GM12892 (cell line): ENCODE measurements at regions not wholly inside any gene's neighbourhood (a gene's known extent, or its start where the extent isn't known, plus 50 kb on each side); places are given as distances from the start of the nearest gene placed in this dataset.

Experiments used
- DNase-seq: peaks from one replicate; pipeline ENCODE4 v3.0.0; 2011; ENCODE audit not compliant: insufficient read length
- FAIRE-seq: peaks from 2 replicates; lab custom pipeline; 2011; peaks lifted over from hg19 to GRCh38; lab: Jason Lieb, UNC
- POLR2A ChIP-seq: IDR thresholded peaks from 2 replicates; pipeline ENCODE4 v1.6.1; 2011; ENCODE audit warnings: low read depth, low read length, control low read depth
- POLR2AphosphoS5 ChIP-seq: IDR thresholded peaks from 2 replicates; pipeline ENCODE4 v1.6.1; 2011; ENCODE audit warnings: low read depth, low read length, control low read depth
- TAF1 ChIP-seq: IDR thresholded peaks from 2 replicates; pipeline ENCODE4 v1.6.1; 2011; ENCODE audit warnings: low read depth, mild to moderate bottlenecking, control low read depth, low read length, borderline replicate concordance

GRCh38 chr18:26650310-26651268 lies 102.2 kb upstream of the KCTD1 start:
- DNase-seq = no peak
- TF ChIP-seq TAF1 (no peak), POLR2A (no peak), POLR2AphosphoS5 (no peak)
- peak; percentile 36 for FAIRE-seq

GRCh38 chr18:26649193-26649543 lies 100.8 kb upstream of the KCTD1 start:
- DNase-seq (no peak), FAIRE-seq (no peak)
- TF ChIP-seq POLR2A (no peak), TAF1 (no peak), POLR2AphosphoS5 (no peak)

GRCh38 chr18:26648509-26649192 lies 100.3 kb upstream of the KCTD1 start:
- TF ChIP-seq TAF1 (no peak), POLR2AphosphoS5 (no peak), POLR2A (no peak)
- peak; percentile 21 for FAIRE-seq
- DNase-seq = no peak

- FAIRE-seq = no peak
- DNase-seq = no peak
- TF ChIP-seq POLR2A = no peak
Measured at GRCh38 chr18:26646901-26647300, 98.5 kb upstream of the KCTD1 start.

DNA sequence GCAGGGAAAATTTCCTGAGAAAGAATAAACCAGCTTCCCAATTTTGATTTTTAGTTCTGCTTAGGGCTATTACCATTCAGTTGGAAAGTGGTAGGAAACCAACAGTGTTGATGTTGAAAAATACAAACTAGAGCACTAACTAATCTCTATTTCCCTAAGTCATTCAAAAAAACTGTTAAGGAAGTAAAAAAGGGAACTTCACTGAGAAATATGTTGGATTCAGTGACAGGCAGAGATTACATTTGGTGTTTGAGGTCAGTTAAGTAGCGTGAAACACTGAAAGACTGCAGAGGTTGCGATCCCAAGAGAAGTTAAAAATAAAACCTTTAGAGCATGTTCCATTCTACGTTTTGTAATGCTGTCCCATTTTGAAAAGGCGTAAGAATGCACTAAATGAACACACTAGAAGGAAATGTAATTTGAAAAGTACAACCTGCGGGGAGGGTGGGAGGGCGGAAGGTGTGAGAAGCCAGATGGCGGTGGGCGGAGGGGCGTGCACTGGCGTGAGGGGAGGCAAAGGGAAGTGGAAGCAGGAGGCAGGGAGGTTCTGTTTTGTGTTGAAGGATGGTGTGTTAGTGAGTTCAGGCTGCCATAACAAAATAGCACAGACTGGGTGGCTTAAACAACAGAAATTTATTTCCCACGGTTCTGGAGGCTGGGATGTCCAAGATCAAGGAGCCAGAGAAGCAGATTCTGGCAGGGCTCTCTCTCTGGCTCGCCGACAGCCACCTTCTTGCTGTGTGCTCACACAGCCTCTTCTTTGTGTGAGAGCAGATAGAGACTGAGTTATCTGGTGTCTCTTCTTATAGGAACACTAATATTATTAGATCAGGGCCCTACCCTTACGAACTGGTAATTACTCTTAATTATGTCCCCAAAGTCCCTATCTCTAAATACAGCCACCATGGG lies 94.3 kb upstream of the KCTD1 start:
- peak; percentile 42 for FAIRE-seq
- TF ChIP-seq POLR2AphosphoS5 = no peak
- TF ChIP-seq TAF1 = no peak
- no peak for TF ChIP-seq POLR2A
- no peak for DNase-seq

GRCh38 chr18:26640541-26640940 lies 92.2 kb upstream of the KCTD1 start:
- no peak for FAIRE-seq
- DNase-seq = no peak
- TF ChIP-seq POLR2AphosphoS5 (no peak), TAF1 (no peak), POLR2A (no peak)

GRCh38 chr18:26639149-26639548 lies 90.8 kb upstream of the KCTD1 start:
- FAIRE-seq (no peak), DNase-seq (no peak)
- no peak for TF ChIP-seq POLR2AphosphoS5
- no peak for TF ChIP-seq TAF1
- TF ChIP-seq POLR2A = no peak

GRCh38 chr18:26637983-26638382 lies 89.6 kb upstream of the KCTD1 start:
- DNase-seq (no peak), FAIRE-seq (no peak)
- TF ChIP-seq POLR2AphosphoS5 = no peak
- no peak for TF ChIP-seq TAF1
- no peak for TF ChIP-seq POLR2A

DNA sequence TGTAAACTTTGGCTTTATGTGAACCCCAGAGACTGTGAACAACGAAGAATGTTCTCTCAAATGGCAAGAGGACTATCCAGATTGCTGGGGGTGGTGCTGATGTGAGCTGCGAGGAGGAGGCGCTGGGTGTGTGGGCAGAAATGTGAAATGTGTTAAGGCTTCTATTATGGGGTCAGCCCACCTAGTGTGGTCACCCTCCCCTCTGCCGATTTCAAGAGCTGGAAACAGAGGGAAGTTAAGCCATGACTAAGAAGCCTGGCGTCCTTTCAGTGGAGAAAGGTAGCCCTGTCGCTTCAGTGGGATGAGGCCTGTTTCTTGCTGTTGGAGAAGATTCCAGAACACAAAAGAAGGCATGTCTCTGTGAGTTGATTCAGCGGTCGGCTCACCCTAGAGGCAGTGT lies 89.0 kb upstream of the KCTD1 start:
- no peak for DNase-seq
- FAIRE-seq = no peak
- TF ChIP-seq POLR2A = no peak
- TF ChIP-seq POLR2AphosphoS5 = no peak
- no peak for TF ChIP-seq TAF1

DNA sequence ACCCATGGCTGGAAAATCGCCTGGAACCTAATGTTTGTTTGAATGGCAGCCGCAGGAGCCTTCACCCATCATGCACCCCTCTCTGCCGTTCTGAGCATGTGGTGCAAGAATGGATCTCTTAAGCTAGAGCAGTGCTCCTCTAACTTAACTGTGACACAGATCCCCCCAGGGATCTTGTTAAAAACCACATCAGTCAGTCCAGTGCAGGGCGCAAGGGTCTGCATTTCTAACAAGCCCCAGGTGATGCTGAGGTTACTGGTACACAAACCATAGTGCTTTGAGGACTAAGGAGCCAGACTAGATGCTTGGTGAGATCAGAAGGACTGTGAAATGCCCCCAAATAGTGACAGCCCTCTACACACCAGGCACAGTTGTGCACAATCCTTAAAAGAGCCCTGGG lies 87.1 kb upstream of the KCTD1 start:
- no peak for DNase-seq
- TF ChIP-seq TAF1 (no peak), POLR2AphosphoS5 (no peak), POLR2A (no peak)
- no peak for FAIRE-seq

- FAIRE-seq = no peak
- no peak for DNase-seq
- TF ChIP-seq POLR2A = no peak
- TF ChIP-seq TAF1 = no peak
- TF ChIP-seq POLR2AphosphoS5 = no peak
Measured at GRCh38 chr18:26634631-26635030, 86.3 kb upstream of the KCTD1 start.
